HUES48 (cell line): ENCODE measurements at regions not wholly inside any gene's neighbourhood (a gene's known extent, or its start where the extent isn't known, plus 50 kb on each side); places are given as distances from the start of the nearest gene placed in this dataset.
"Not testable (repeated sequence)": the region's sequence is repeated elsewhere in the genome, so short reads cannot be mapped to it uniquely, and the experiment has no call there.

Experiments
- H3K27ac ChIP-seq: one replicate; pipeline ENCODE4 v1.7.0; 2013; ENCODE audit warnings: low read depth, low read length, inconsistent platforms
- H3K27me3 ChIP-seq: 2 replicates; pipeline ENCODE4 v1.6.1; 2013; ENCODE audit warnings: mild to moderate bottlenecking, low read length; ENCODE audit not compliant: control insufficient read depth, insufficient read depth
- H3K36me3 ChIP-seq: 2 replicates; pipeline ENCODE4 v1.6.1; 2013; ENCODE audit warnings: low read length; ENCODE audit not compliant: control insufficient read depth, insufficient read depth
- H3K4me1 ChIP-seq: 2 replicates; pipeline ENCODE4 v1.6.1; 2013; ENCODE audit warnings: mild to moderate bottlenecking, low read length; ENCODE audit not compliant: control insufficient read depth, insufficient read depth
- H3K4me3 ChIP-seq: 2 replicates; pipeline ENCODE4 v1.5.1; 2013; ENCODE audit warnings: mild to moderate bottlenecking, low read depth, low read length
- H3K9ac ChIP-seq: 2 replicates; pipeline ENCODE4 v1.6.1; 2013; ENCODE audit warnings: mild to moderate bottlenecking, low read depth, low read length, moderate library complexity
- H3K9me3 ChIP-seq: 2 replicates; pipeline ENCODE4 v1.6.1; 2013; ENCODE audit warnings: low read length; ENCODE audit not compliant: control insufficient read depth, insufficient read depth

DNA sequence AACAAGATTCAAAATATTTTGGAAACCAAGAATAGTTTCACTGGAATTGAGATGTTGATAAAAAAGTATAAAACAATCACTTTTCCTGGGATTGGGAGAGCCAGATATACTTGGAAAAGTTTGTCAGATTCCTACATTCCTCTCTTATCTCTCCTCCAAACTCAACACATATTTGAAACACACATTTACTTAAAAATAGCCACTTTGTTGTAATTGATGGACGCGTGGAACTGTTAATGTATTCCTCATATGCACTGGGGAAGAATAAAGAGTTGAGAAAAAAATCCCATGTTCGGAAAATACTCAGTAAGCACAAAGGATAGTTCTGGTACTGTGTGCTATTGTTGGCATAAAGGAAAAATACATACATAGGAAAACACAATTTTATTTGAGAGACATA, 195.6 kb upstream of the FLRT2 start:
- Histone ChIP-seq H3K4me1 (no peaks in the 10 kb centered on the region), H3K36me3 (no peaks in the 10 kb centered on the region), H3K9me3 (no peaks in the 10 kb centered on the region), H3K27me3 (no peaks in the 10 kb centered on the region), H3K9ac (no peak overlapping the region), H3K27ac (no peak overlapping the region), H3K4me3 (no peak overlapping the region)

DNA sequence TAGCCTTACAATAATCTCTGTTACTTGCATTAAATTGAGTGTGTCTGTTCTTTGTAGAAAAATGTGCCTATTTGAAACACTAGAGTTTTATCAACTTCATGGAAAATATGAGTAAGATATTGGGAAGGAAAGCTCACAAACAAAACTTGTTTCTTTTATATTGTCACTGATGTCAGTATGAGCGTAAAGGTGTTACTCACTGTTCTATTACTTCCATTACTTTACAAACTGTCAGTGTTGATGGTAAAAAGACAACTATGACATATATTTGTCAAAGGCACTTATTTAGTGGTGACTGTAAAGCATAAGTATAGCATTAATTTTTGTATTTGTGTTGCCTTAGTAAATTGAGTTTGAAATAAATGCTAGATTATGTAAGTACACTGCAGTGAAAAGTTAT, 193.7 kb upstream of the FLRT2 start:
- Histone ChIP-seq H3K9ac (no peak overlapping the region), H3K4me3 (no peak overlapping the region), H3K27ac (no peak overlapping the region), H3K9me3 (no peaks in the 10 kb centered on the region), H3K27me3 (no peaks in the 10 kb centered on the region), H3K4me1 (no peaks in the 10 kb centered on the region), H3K36me3 (no peaks in the 10 kb centered on the region)

DNA sequence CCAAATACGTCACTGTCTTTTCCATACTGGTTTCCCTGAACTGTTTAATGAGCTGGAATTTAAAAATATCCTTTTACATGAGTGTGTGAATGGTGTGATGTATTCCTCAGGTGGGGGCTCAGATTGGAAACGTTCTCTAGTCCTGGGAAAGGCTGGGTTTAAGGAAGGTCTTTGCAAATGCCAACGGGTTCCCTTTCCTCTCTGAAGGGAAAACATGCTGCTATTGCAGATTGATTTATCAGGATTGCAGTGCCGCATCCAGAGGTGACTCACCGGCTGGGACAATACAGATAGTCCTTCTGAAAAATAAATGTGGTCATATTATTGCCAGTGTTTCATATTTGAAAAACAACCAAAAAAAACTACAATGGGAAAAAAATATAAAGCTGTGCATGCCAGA, 193.1 kb upstream of the FLRT2 start:
- no peaks in the 10 kb centered on the region for H3K36me3 ChIP-seq
- H3K27me3 ChIP-seq: no peaks in the 10 kb centered on the region
- no peak overlapping the region for H3K4me3 ChIP-seq
- no peak overlapping the region for H3K27ac ChIP-seq
- H3K9me3 ChIP-seq: no peaks in the 10 kb centered on the region
- no peak overlapping the region for H3K9ac ChIP-seq
- H3K4me1 ChIP-seq: no peaks in the 10 kb centered on the region

DNA sequence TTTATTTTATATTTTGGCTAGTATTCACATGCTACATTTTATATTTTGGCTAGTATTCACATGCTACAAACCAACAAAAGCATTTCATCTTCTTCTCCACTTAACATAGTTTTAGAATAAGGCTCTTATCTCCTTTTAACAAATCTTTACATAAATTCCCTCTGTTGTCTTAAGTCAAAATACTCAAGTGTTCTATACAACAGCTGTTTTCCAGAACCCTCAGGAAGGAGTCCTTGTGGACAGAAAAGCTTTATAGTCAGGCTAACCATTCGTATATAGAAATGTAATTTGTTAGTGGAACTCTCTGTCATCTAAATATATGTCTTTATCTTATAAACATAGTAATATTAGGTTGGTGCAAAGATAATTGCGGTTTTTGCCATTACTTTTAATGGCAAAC, 191.0 kb upstream of the FLRT2 start:
- H3K9me3 ChIP-seq: no peaks in the 10 kb centered on the region
- H3K27me3 ChIP-seq: no peaks in the 10 kb centered on the region

DNA sequence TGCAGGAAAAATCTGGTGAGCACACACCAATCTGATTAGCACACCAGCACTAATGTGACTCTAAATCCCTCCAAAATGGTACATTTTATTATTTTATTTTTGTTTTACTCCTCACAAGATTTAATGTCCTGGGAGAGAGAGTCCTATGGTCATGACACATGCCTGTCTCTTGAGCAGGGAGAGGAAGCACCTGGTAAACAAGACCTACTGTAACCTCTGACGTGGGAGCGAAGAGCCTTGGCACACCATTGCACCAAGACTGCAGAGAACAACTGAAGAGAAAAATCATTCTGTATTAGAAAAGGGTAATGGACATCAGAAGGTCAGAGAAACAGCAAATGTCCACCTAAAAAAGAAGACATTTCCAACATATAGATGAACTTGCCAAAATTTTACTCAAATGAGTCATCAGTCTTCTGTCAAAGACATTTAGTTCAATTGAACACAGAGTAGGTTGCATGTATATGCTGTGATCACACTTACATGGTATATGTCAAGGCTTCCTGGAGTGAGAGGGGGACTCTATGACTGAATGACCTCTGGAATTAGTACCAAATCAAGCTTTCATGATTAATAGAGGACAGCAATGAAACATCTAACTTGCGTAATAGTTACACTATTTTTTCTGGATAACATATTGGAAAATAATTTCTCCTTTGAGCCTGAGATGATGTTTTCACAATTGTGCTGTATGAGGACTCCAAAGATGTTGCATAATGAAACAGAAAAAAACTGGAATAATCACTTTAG, 186.9 kb upstream of the FLRT2 start:
- Histone ChIP-seq H3K9ac (no peak overlapping the region), H3K36me3 (no peaks in the 10 kb centered on the region), H3K27me3 (no peaks in the 10 kb centered on the region), H3K9me3 (no peaks in the 10 kb centered on the region), H3K4me3 (no peak overlapping the region), H3K4me1 (no peaks in the 10 kb centered on the region), H3K27ac (no peak overlapping the region)

More for the DNA sequence above, 191.0 kb upstream of the FLRT2 start:
- Histone ChIP-seq H3K9ac (no peak overlapping the region), H3K27ac (no peak overlapping the region), H3K4me3 (no peak overlapping the region), H3K36me3 (no peaks in the 10 kb centered on the region), H3K4me1 (no peaks in the 10 kb centered on the region)

DNA sequence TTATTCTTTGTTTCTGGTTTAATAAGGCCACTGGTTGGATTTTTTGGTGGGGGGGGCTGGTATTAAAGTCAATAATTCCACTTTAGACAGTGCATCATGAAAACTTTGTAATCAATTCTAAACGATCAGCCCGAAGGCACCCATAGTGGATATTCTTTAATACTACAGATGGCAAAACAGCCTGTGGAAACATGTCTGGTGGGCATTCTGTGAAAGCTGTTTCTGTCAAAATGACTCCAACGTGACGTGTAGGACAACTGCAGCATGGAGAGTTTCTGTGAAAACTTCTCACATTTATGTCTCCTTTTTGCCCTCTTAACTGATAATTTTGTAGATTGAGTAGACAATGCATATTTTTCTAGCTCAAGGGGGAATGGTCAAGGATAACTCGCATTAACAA, 185.8 kb upstream of the FLRT2 start:
- Histone ChIP-seq H3K27me3 (no peaks in the 10 kb centered on the region), H3K27ac (no peak overlapping the region)

DNA sequence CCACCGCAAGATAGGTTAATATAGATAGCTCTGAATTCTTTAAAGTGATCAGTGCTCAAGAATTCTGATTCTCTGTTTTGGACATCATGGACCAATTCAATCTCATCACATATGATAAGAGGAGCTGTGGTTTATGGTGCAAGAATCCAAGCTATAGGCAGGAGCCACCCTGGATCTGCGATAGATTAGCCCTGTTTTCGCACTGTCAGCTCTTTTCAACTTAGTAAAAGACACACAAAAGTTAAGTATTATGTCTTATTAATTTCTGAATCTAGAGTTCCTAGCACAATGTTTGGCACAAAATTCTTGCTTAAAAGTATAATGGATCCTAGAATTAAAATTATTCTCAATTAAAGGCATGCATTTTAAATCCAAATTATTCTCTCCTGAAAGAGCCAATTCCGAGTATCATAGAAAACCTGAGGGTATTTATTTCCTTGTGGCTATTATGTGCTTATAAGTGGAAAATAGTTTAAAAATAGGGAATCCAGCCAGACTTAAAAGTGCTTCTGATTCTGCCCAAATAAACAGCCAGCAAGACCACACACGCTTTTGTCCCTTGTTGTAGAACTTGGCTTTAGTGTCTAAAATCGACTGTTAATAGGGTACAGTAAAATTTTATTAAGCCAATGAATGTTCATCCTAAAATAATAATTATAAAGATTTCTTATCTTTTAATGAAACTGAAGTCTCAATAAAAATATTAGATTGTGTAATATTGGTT, 184.9 kb upstream of the FLRT2 start:
- Histone ChIP-seq H3K4me1 (no peaks in the 10 kb centered on the region), H3K36me3 (no peaks in the 10 kb centered on the region), H3K4me3 (no peak overlapping the region), H3K27me3 (no peaks in the 10 kb centered on the region), H3K9ac (no peak overlapping the region), H3K27ac (no peak overlapping the region), H3K9me3 (no peaks in the 10 kb centered on the region)

More for the DNA sequence above, 185.8 kb upstream of the FLRT2 start:
- no peaks in the 10 kb centered on the region for H3K9me3 ChIP-seq
- H3K36me3 ChIP-seq: no peaks in the 10 kb centered on the region
- no peak overlapping the region for H3K9ac ChIP-seq
- H3K4me1 ChIP-seq: no peaks in the 10 kb centered on the region
- H3K4me3 ChIP-seq: no peak overlapping the region

DNA sequence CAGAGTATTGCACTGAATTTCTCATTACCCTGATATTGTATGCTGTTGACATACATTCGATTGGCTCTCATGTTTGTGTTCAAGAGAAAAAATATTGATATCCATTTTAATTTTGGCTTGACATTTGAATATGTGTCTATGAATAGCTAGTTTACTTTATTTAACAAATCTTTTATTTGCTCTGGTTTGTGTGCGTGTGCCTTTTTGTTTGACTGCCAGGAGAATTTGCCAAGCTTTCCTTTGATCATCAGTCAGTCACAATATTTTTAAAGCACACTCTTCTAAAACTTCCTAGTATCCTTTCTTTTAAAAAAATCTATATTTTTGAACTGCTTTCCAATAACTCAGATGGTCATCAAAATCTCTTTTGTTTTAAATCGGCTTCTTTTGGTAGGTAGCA, 179.3 kb upstream of the FLRT2 start:
- Histone ChIP-seq H3K9ac (no peak overlapping the region), H3K4me1 (no peaks in the 10 kb centered on the region), H3K36me3 (no peaks in the 10 kb centered on the region), H3K9me3 (peaks cover 5% of the 10 kb centered on the region), H3K27me3 (no peaks in the 10 kb centered on the region), H3K4me3 (no peak overlapping the region), H3K27ac (no peak overlapping the region)

DNA sequence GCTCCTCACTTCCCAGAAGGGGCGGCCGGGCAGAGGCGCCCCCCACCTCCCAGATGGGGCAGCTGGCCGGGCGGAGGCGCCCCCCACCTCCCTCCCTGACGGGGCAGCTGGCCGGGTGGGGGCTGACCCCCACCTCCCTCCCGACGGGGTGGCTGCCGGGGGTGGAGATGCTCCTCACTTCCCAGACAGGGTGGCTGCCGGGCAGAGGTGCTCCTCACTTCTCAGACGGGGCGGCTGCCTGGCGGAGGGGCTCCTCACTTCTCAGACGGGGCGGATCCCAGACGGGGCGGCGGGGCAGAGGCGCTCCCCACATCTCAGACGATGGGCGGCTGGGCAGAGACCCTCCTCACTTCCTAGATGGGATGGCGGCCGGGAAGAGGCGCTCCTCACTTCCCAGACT, 177.4 kb upstream of the FLRT2 start:
- H3K36me3 ChIP-seq, H3K27ac ChIP-seq, H3K4me1 ChIP-seq, H3K27me3 ChIP-seq, H3K4me3 ChIP-seq, H3K9ac ChIP-seq, H3K9me3 ChIP-seq: not testable (repeated sequence)

DNA sequence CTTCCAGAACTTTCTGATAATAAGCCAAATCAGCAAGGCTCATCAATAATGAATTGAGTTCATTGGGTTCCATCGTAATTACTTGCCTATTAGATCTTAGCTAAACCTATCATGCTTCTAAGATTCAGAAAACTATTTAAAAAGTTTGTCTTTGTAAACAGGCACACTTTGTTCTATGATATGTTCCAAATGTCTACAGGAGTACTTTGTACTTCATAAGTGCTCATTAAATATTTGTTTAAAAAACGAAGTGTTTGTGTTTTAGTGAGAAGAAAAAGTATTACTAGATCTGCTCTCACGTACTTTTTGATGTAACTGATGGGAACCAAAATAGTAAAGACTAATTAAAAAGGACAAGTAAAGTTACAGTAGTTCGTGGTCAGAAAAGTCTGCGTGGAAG, 172.8 kb upstream of the FLRT2 start:
- H3K4me3 ChIP-seq: no peak overlapping the region
- no peaks in the 10 kb centered on the region for H3K36me3 ChIP-seq
- H3K4me1 ChIP-seq: no peaks in the 10 kb centered on the region
- H3K27me3 ChIP-seq: no peaks in the 10 kb centered on the region
- H3K9ac ChIP-seq: no peak overlapping the region
- no peak overlapping the region for H3K27ac ChIP-seq
- H3K9me3 ChIP-seq: peaks cover 5% of the 10 kb centered on the region

DNA sequence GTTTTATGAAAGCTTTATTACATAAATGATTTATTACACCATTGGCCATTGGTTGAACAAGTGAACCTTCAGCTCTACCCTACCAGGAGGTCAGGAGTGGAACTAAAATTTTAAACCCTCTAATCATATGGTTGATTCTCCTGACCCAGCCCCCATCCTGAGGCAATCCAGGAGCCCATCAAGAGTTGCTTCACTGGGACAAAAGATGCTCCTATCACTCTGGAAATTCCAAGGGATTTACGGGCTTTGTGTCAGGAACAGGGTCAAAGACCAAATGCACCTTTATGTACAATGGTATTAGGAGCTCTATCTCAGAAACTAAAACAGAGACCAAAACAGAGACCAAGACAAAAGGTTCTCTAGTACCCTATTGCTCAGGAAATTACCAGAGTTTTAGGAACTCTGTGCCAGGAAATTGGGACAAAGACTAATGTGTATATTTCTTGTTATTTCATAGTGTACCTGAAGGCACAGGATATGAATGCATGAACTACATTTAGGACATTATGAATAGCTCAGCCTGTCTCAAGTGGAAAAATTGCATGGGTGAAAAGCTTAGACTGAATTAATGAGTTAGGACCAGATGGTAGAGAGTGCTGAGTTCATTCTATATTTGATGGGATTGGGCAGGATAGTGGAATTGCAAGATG, 171.7 kb upstream of the FLRT2 start:
- peaks cover 5% of the 10 kb centered on the region for H3K9me3 ChIP-seq
- H3K36me3 ChIP-seq: no peaks in the 10 kb centered on the region
- no peak overlapping the region for H3K4me3 ChIP-seq
- H3K9ac ChIP-seq: no peak overlapping the region
- no peaks in the 10 kb centered on the region for H3K4me1 ChIP-seq
- no peaks in the 10 kb centered on the region for H3K27me3 ChIP-seq
- H3K27ac ChIP-seq: no peak overlapping the region
